ENCODE measurements at regions not wholly inside any gene's neighbourhood (a gene's known extent, or its start where the extent isn't known, plus 50 kb on each side); places are given as distances from the start of the nearest gene placed in this dataset.

GRCh38 chr1:80836505-80836904 is 964.2 kb upstream of the ADGRL2 start:
- Histone ChIP-seq H3K27me3 (ENCODE audit: insufficient read depth, poor library complexity, severe bottlenecking) (no peaks in the 10 kb centered on the region), H3K27ac (replicated peaks) (no peak overlapping the region), H3K4me3 (replicated peaks; ENCODE audit: insufficient read depth, low read length) (no peak overlapping the region)
- TF ChIP-seq SPI1 (IDR thresholded peaks at IDR 0.05; ENCODE audit: borderline replicate concordance, low read depth): no peak
- TF ChIP-seq POLR2AphosphoS5 (IDR thresholded peaks at IDR 0.05; ENCODE audit: low read depth): no peak
- TF ChIP-seq REST (IDR thresholded peaks at IDR 0.05; ENCODE audit: insufficient replicate concordance, low read depth): no peak
- no peak for TF ChIP-seq GABPA (IDR thresholded peaks at IDR 0.05; ENCODE audit: low read depth)
- TF ChIP-seq CTCF (IDR thresholded peaks at IDR 0.05; ENCODE audit: insufficient read depth, low read length): no peak
- no peak for DNase-seq (ENCODE audit: low read depth in 1 of 2, low spot score in 1 of 2)

GRCh38 chr1:80827666-80828065 is 973.1 kb upstream of the ADGRL2 start:
- no peak for DNase-seq (ENCODE audit: low read depth in 1 of 2, low spot score in 1 of 2)
- no peak overlapping the region for H3K4me3 ChIP-seq (replicated peaks; ENCODE audit: insufficient read depth, low read length)
- H3K27me3 ChIP-seq (ENCODE audit: insufficient read depth, poor library complexity, severe bottlenecking): no peaks in the 10 kb centered on the region
- no peak overlapping the region for H3K27ac ChIP-seq (replicated peaks)
- TF ChIP-seq CTCF (IDR thresholded peaks at IDR 0.05; ENCODE audit: insufficient read depth, low read length): no peak
- no peak for TF ChIP-seq POLR2AphosphoS5 (IDR thresholded peaks at IDR 0.05; ENCODE audit: low read depth)

GRCh38 chr1:80825067-80825466 is 975.7 kb upstream of the ADGRL2 start:
- Histone ChIP-seq H3K27me3 (ENCODE audit: insufficient read depth, poor library complexity, severe bottlenecking) (no peaks in the 10 kb centered on the region), H3K4me3 (replicated peaks; ENCODE audit: insufficient read depth, low read length) (no peak overlapping the region), H3K27ac (replicated peaks) (no peak overlapping the region)
- TF ChIP-seq POLR2AphosphoS5 (IDR thresholded peaks at IDR 0.05; ENCODE audit: low read depth) (no peak), SPI1 (IDR thresholded peaks at IDR 0.05; ENCODE audit: borderline replicate concordance, low read depth) (no peak), REST (IDR thresholded peaks at IDR 0.05; ENCODE audit: insufficient replicate concordance, low read depth) (no peak), GABPA (IDR thresholded peaks at IDR 0.05; ENCODE audit: low read depth) (no peak), CTCF (IDR thresholded peaks at IDR 0.05; ENCODE audit: insufficient read depth, low read length) (no peak)
- DNase-seq (ENCODE audit: low read depth in 1 of 2, low spot score in 1 of 2): no peak

- no peaks in the 10 kb centered on the region for H3K27me3 ChIP-seq (ENCODE audit: insufficient read depth, poor library complexity, severe bottlenecking)
- no peak overlapping the region for H3K4me3 ChIP-seq (replicated peaks; ENCODE audit: insufficient read depth, low read length)
- no peak for DNase-seq (ENCODE audit: low read depth in 1 of 2, low spot score in 1 of 2)
- H3K27ac ChIP-seq (replicated peaks): no peak overlapping the region
- TF ChIP-seq SPI1 (IDR thresholded peaks at IDR 0.05; ENCODE audit: borderline replicate concordance, low read depth) (no peak), GABPA (IDR thresholded peaks at IDR 0.05; ENCODE audit: low read depth) (no peak), REST (IDR thresholded peaks at IDR 0.05; ENCODE audit: insufficient replicate concordance, low read depth) (no peak), POLR2AphosphoS5 (IDR thresholded peaks at IDR 0.05; ENCODE audit: low read depth) (no peak), CTCF (IDR thresholded peaks at IDR 0.05; ENCODE audit: insufficient read depth, low read length) (no peak)
Measured at GRCh38 chr1:80818211-80818610, 982.5 kb upstream of the ADGRL2 start.
